ENCODE measurements at regions not wholly inside any gene's neighbourhood (a gene's known extent, or its start where the extent isn't known, plus 50 kb on each side); places are given as distances from the start of the nearest gene placed in this dataset.

GRCh38 chr6:10099529-10100140, 315.2 kb downstream of the TFAP2A start:
- Histone ChIP-seq H3K9me3 (no peaks in the 10 kb centered on the region), H3K4me1 (peaks cover 5% of the 10 kb centered on the region), H3K27ac (no peak overlapping the region), H3K27me3 (no peaks in the 10 kb centered on the region), H3K36me3 (no peaks in the 10 kb centered on the region), H3K4me3 (no peak overlapping the region)
- intact Hi-C loops (cut with DNase I) = no loop called here
- no peak for DNase-seq
- peak; percentile 69 for ATAC-seq
- TF ChIP-seq, protein P1, sequence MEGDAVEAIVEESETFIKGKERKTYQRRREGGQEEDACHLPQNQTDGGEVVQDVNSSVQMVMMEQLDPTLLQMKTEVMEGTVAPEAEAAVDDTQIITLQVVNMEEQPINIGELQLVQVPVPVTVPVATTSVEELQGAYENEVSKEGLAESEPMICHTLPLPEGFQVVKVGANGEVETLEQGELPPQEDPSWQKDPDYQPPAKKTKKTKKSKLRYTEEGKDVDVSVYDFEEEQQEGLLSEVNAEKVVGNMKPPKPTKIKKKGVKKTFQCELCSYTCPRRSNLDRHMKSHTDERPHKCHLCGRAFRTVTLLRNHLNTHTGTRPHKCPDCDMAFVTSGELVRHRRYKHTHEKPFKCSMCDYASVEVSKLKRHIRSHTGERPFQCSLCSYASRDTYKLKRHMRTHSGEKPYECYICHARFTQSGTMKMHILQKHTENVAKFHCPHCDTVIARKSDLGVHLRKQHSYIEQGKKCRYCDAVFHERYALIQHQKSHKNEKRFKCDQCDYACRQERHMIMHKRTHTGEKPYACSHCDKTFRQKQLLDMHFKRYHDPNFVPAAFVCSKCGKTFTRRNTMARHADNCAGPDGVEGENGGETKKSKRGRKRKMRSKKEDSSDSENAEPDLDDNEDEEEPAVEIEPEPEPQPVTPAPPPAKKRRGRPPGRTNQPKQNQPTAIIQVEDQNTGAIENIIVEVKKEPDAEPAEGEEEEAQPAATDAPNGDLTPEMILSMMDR (IDR thresholded peaks at IDR 0.05) = no peak

- Histone ChIP-seq H3K36me3 (no peaks in the 10 kb centered on the region), H3K27ac (no peak overlapping the region), H3K4me1 (peaks cover 5% of the 10 kb centered on the region), H3K4me3 (peak overlapping the region; percentile 14), H3K27me3 (no peaks in the 10 kb centered on the region), H3K9me3 (no peaks in the 10 kb centered on the region)
- TF ChIP-seq, protein P1 (IDR thresholded peaks at IDR 0.05) = no peak
- peak; percentile 43 for ATAC-seq
- intact Hi-C loops (cut with DNase I) = no loop called here
- no peak for DNase-seq
These were observed 315.9 kb downstream of the TFAP2A start for GRCh38 chr6:10098756-10099528.

GRCh38 chr6:10093282-10093681, 321.6 kb downstream of the TFAP2A start:
- H3K27me3 ChIP-seq = no peaks in the 10 kb centered on the region
- ATAC-seq = no peak

DNA sequence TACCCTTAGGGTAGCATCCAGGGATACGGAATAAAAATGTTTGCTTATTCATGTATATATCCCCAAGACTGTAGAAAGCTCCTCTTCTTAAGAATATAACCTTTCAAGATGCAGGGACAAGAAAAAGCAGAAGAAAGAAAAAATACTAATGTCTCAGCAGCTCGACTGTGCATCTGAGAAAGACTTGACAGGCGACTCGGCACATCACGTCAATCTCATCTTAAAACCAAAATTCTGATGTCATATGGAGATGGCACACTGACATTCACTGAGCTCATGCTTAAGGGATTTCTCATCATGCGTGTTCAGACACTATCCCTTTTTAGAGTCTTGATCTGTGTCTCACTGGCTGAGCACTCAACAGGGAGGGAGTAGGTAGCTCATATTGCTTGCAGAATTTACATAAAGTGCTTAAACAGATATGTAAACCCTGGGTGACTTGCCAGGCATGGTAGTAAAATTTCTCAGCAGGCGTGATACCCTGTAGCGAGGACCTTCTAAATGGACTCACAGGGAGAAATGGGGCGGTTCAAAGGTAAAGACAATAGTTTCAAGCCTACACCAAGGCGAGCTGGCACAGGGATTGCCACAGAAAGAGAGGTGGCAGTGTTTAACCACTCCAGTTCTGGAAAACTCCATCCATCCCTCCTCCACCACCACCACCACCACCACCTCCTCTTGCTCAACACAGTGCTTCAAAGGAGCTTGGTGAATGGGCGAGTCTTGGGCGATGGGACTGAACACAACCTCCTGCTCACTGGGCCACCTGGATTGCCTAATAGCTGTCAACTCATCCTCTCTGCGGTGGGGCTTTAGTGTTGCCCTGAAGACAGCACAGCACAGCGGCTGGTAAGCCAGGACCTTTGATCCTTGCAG, 330.5 kb downstream of the TFAP2A start:
- ATAC-seq (no peak), DNase-seq (no peak)
- peaks cover 3% of the 10 kb centered on the region for H3K4me1 ChIP-seq
- no peaks in the 10 kb centered on the region for H3K36me3 ChIP-seq
- TF ChIP-seq, protein P1 (IDR thresholded peaks at IDR 0.05) = no peak
- no peak overlapping the region for H3K4me3 ChIP-seq
- H3K9me3 ChIP-seq = no peaks in the 10 kb centered on the region
- no peaks in the 10 kb centered on the region for H3K27me3 ChIP-seq
- intact Hi-C loops (cut with DNase I) = no loop called here
- H3K27ac ChIP-seq = no peak overlapping the region

More at GRCh38 chr6:10093282-10093681, 321.6 kb downstream of the TFAP2A start:
- no peak for DNase-seq
- intact Hi-C loops (cut with DNase I) = no loop called here
- Histone ChIP-seq H3K36me3 (no peaks in the 10 kb centered on the region), H3K27ac (no peak overlapping the region), H3K4me1 (no peaks in the 10 kb centered on the region), H3K9me3 (no peaks in the 10 kb centered on the region), H3K4me3 (no peak overlapping the region)
- TF ChIP-seq, protein P1 (IDR thresholded peaks at IDR 0.05) = no peak

- Histone ChIP-seq H3K36me3 (no peaks in the 10 kb centered on the region), H3K4me3 (no peak overlapping the region), H3K4me1 (peaks cover 2% of the 10 kb centered on the region), H3K27ac (no peak overlapping the region), H3K9me3 (no peaks in the 10 kb centered on the region), H3K27me3 (no peaks in the 10 kb centered on the region)
- intact Hi-C loops (cut with DNase I) = no loop called here
- TF ChIP-seq, protein P1 (IDR thresholded peaks at IDR 0.05) = no peak
- no peak for DNase-seq
- peak; percentile 82 for ATAC-seq
These were observed 332.5 kb downstream of the TFAP2A start for GRCh38 chr6:10082385-10082784.

Data from upper lobe of right lung (tissue), 1 donor.